A673 (cell line): ENCODE measurements at regions not wholly inside any gene's neighbourhood (a gene's known extent, or its start where the extent isn't known, plus 50 kb on each side); places are given as distances from the start of the nearest gene placed in this dataset.

ENCODE experiments used
- BruUV-seq: library from RNA; stranded (reverse); fragments of 400-500 nt; replicated peaks from 2 replicates; lab custom pipeline; 2021; lab: Mats Ljungman, UMichigan
- CTCF ChIA-PET: fragments of 300-600 bp; sonication (Branson Sonifier 250); formaldehyde crosslinking; loops from one replicate; lab custom pipeline; 2022; ENCODE audit warnings: antibody characterized with exemption; lab: Charles Lee
- POLR2A ChIA-PET: fragments of 300-600 bp; sonication (Branson Sonifier 250); formaldehyde crosslinking; loops from one replicate; lab custom pipeline; 2022; ENCODE audit warnings: antibody characterized with exemption; ENCODE audit not compliant: low non-redundant PET; lab: Charles Lee
- DNase-seq: peaks from one replicate; pipeline ENCODE4 v3.0.0-alpha.2; 2015; ENCODE audit warnings: low spot score
- H3K27ac ChIP-seq: fragments of 200-600 bp; sonication (generic); 2 replicates; pipeline ENCODE4 v1.5.1; 2016; ENCODE audit warnings: mixed run types, low read depth, mild to moderate bottlenecking, mixed read lengths, antibody characterized with exemption, low read length; ENCODE audit not compliant: poor library complexity, severe bottlenecking
- H3K27me3 ChIP-seq: fragments of 200-600 bp; sonication (generic); replicated peaks from 2 replicates; pipeline ENCODE4 v1.6.1; 2017; ENCODE audit warnings: mixed run types, low read depth, mild to moderate bottlenecking, mixed read lengths, antibody characterized with exemption, low read length; ENCODE audit not compliant: insufficient read depth, poor library complexity
- H3K36me3 ChIP-seq: fragments of 200-600 bp; sonication (generic); 2 replicates; pipeline ENCODE4 v1.6.1; 2016; ENCODE audit warnings: mixed run types, mild to moderate bottlenecking, mixed read lengths, antibody characterized with exemption, low read length; ENCODE audit not compliant: insufficient read depth, poor library complexity, severe bottlenecking
- H3K4me1 ChIP-seq: fragments of 200-600 bp; sonication (generic); 2 replicates; pipeline ENCODE4 v1.6.1; 2017; ENCODE audit warnings: mixed run types, mild to moderate bottlenecking, mixed read lengths, antibody characterized with exemption, low read length; ENCODE audit not compliant: insufficient read depth, poor library complexity, severe bottlenecking
- H3K4me3 ChIP-seq: fragments of 200-600 bp; sonication (generic); 2 replicates; pipeline ENCODE4 v1.5.1; 2016; ENCODE audit warnings: low read depth, mixed run types, mild to moderate bottlenecking, mixed read lengths, low read length; ENCODE audit not compliant: poor library complexity, severe bottlenecking
- H3K9me3 ChIP-seq: fragments of 200-600 bp; sonication (generic); 2 replicates; pipeline ENCODE4 v1.6.1; 2016; ENCODE audit warnings: mixed run types, low read depth, mild to moderate bottlenecking, mixed read lengths, antibody characterized with exemption, low read length; ENCODE audit not compliant: poor library complexity, severe bottlenecking
- EZH2 ChIP-seq: fragments of 200-600 bp; sonication (generic); IDR thresholded peaks from 2 replicates; pipeline ENCODE4 v1.6.1; 2017; ENCODE audit warnings: borderline replicate concordance, low read depth, mild to moderate bottlenecking, mixed read lengths, antibody characterized with exemption, low read length; ENCODE audit not compliant: poor library complexity, severe bottlenecking
- intact Hi-C: fragments of 100-400 bp; cut with micrococcal nuclease; formaldehyde crosslinking; loops from one replicate; pipeline ENCODE4 v1.10.0; 2022; ENCODE audit not compliant: unreplicated experiment
- TF ChIP-seq, protein P1 (sequence below): fragments of 300-800, 200-600 bp; sonication (generic); conservative IDR thresholded peaks from 2 replicates; pipeline ENCODE4 v1.5.1; 2017; ENCODE audit warnings: low read depth, mild to moderate bottlenecking, antibody characterized with exemption, low read length, moderate library complexity, mixed read lengths

DNA sequence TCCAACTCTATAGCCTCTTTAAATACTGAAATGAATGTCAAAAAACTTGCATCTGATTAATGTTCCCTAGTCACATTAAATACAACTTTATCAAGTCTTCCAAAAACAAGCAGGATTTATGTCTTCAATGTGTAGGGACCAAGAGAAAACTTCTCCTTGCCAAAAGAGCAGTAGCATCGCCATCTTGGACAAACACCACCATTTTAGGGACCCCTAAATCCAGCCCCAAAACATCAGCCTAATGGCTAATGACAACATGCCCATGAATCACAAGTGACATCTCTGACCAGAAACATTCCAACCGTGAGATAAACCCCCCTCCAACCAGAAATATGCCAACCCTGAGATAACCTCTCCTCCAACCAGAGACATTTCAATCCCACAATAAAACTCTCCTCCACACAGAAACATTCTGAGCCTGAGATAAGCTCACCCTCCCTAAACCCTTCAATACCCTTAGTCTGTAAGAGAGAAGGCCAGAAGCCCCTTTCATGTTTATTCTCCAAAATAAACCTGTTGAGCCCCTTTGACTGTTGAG lies 697.4 kb downstream of the TRAM1L1 start:
- H3K36me3 ChIP-seq = no peaks in the 10 kb centered on the region
- BruUV-seq = no TSS peak
- CTCF ChIA-PET = no interaction called here
- no peak for DNase-seq
- intact Hi-C loops = no loop called here
- H3K27ac ChIP-seq = no peak overlapping the region
- TF ChIP-seq, protein P1, sequence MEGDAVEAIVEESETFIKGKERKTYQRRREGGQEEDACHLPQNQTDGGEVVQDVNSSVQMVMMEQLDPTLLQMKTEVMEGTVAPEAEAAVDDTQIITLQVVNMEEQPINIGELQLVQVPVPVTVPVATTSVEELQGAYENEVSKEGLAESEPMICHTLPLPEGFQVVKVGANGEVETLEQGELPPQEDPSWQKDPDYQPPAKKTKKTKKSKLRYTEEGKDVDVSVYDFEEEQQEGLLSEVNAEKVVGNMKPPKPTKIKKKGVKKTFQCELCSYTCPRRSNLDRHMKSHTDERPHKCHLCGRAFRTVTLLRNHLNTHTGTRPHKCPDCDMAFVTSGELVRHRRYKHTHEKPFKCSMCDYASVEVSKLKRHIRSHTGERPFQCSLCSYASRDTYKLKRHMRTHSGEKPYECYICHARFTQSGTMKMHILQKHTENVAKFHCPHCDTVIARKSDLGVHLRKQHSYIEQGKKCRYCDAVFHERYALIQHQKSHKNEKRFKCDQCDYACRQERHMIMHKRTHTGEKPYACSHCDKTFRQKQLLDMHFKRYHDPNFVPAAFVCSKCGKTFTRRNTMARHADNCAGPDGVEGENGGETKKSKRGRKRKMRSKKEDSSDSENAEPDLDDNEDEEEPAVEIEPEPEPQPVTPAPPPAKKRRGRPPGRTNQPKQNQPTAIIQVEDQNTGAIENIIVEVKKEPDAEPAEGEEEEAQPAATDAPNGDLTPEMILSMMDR = no peak
- TF ChIP-seq EZH2 = no peak
- H3K4me1 ChIP-seq = no peaks in the 10 kb centered on the region
- no peaks in the 10 kb centered on the region for H3K27me3 ChIP-seq
- H3K9me3 ChIP-seq = no peaks in the 10 kb centered on the region
- POLR2A ChIA-PET = no interaction called here
- H3K4me3 ChIP-seq = no peak overlapping the region

DNA sequence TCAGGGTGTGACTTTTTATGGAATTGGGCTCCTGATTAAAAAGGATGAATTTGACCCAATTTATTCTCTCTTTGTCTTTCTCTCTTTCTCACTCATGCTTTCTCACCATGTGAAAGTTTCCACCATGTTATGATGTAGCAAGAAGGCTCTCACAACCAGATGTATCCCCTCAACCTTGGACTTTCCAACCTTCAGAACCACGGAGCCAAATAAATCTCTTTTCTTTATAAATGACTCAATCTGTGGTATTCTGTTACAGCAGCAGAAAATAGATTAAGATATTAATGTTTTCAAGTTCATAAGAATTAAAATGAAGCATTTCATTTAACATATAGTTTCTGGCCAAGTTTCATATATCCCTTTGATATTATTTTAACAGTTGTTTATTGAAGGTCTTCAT lies 698.5 kb downstream of the TRAM1L1 start:
- no peak for DNase-seq
- Histone ChIP-seq H3K27me3 (no peaks in the 10 kb centered on the region), H3K9me3 (no peaks in the 10 kb centered on the region), H3K4me1 (no peaks in the 10 kb centered on the region), H3K4me3 (no peak overlapping the region), H3K36me3 (no peaks in the 10 kb centered on the region), H3K27ac (no peak overlapping the region)
- no peak for TF ChIP-seq EZH2
- TF ChIP-seq, protein P1 = no peak
- intact Hi-C loops = no loop called here
- ChIA-PET POLR2A (no interaction called here), CTCF (no interaction called here)
- no TSS peak for BruUV-seq

DNA sequence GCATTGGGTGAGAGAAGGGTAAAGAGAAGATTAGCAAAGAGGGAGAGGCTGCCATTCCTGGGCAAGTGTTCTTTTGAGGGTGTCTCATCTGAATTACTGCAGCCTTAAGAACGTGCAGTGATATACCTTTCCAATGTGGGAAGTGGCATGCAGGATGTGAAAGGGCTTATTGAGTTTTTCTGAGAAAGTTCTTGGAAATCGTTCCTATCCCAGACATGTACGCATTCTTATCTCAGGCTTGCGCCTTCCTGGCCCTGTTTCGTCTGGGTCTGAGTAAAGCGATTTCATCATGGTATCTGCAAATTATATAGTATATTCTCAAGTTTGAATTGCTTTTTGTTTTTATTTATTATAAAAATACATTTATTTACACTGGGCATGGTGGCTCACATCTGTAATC lies 699.8 kb downstream of the TRAM1L1 start:
- Histone ChIP-seq H3K9me3 (no peaks in the 10 kb centered on the region), H3K27ac (no peak overlapping the region), H3K4me1 (no peaks in the 10 kb centered on the region), H3K36me3 (no peaks in the 10 kb centered on the region), H3K27me3 (no peaks in the 10 kb centered on the region), H3K4me3 (no peak overlapping the region)
- CTCF ChIA-PET = no interaction called here
- BruUV-seq = no TSS peak
- no peak for TF ChIP-seq EZH2
- TF ChIP-seq, protein P1 = no peak
- POLR2A ChIA-PET = no interaction called here
- DNase-seq = no peak
- intact Hi-C loops = no loop called here
